H1 (cell line): ENCODE measurements at regions not wholly inside any gene's neighbourhood (a gene's known extent, or its start where the extent isn't known, plus 50 kb on each side); places are given as distances from the start of the nearest gene placed in this dataset.

Experiments used
- TF ChIP-seq, protein P1 (sequence below): fragments of 300-600 bp; sonication (generic); IDR thresholded peaks from 2 replicates; pipeline ENCODE4 v1.7.1; 2012; ENCODE audit warnings: low read length, moderate library complexity, mild to moderate bottlenecking, inconsistent platforms; ENCODE audit not compliant: insufficient replicate concordance

DNA sequence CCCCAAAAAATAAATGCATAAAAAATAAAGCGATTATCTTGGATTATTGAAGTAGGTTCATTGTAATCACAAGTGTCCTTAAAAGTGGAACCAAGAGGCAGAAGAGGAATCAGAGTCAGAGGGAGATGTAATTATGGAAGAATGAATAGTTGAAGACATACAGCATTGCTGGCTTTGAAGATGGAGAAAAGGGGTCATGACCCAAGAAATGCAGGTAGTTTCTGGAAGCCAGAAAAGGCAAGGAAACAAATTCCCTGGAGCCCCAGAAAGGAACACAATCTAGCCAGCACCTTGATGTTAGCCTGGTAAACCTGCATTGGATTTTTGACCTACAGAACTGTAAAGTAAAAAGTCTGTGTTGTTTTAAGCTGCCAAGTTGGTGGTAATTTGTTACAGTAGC, 57.5 kb upstream of the PTGR2 start (continued):
- TF ChIP-seq, protein P1, sequence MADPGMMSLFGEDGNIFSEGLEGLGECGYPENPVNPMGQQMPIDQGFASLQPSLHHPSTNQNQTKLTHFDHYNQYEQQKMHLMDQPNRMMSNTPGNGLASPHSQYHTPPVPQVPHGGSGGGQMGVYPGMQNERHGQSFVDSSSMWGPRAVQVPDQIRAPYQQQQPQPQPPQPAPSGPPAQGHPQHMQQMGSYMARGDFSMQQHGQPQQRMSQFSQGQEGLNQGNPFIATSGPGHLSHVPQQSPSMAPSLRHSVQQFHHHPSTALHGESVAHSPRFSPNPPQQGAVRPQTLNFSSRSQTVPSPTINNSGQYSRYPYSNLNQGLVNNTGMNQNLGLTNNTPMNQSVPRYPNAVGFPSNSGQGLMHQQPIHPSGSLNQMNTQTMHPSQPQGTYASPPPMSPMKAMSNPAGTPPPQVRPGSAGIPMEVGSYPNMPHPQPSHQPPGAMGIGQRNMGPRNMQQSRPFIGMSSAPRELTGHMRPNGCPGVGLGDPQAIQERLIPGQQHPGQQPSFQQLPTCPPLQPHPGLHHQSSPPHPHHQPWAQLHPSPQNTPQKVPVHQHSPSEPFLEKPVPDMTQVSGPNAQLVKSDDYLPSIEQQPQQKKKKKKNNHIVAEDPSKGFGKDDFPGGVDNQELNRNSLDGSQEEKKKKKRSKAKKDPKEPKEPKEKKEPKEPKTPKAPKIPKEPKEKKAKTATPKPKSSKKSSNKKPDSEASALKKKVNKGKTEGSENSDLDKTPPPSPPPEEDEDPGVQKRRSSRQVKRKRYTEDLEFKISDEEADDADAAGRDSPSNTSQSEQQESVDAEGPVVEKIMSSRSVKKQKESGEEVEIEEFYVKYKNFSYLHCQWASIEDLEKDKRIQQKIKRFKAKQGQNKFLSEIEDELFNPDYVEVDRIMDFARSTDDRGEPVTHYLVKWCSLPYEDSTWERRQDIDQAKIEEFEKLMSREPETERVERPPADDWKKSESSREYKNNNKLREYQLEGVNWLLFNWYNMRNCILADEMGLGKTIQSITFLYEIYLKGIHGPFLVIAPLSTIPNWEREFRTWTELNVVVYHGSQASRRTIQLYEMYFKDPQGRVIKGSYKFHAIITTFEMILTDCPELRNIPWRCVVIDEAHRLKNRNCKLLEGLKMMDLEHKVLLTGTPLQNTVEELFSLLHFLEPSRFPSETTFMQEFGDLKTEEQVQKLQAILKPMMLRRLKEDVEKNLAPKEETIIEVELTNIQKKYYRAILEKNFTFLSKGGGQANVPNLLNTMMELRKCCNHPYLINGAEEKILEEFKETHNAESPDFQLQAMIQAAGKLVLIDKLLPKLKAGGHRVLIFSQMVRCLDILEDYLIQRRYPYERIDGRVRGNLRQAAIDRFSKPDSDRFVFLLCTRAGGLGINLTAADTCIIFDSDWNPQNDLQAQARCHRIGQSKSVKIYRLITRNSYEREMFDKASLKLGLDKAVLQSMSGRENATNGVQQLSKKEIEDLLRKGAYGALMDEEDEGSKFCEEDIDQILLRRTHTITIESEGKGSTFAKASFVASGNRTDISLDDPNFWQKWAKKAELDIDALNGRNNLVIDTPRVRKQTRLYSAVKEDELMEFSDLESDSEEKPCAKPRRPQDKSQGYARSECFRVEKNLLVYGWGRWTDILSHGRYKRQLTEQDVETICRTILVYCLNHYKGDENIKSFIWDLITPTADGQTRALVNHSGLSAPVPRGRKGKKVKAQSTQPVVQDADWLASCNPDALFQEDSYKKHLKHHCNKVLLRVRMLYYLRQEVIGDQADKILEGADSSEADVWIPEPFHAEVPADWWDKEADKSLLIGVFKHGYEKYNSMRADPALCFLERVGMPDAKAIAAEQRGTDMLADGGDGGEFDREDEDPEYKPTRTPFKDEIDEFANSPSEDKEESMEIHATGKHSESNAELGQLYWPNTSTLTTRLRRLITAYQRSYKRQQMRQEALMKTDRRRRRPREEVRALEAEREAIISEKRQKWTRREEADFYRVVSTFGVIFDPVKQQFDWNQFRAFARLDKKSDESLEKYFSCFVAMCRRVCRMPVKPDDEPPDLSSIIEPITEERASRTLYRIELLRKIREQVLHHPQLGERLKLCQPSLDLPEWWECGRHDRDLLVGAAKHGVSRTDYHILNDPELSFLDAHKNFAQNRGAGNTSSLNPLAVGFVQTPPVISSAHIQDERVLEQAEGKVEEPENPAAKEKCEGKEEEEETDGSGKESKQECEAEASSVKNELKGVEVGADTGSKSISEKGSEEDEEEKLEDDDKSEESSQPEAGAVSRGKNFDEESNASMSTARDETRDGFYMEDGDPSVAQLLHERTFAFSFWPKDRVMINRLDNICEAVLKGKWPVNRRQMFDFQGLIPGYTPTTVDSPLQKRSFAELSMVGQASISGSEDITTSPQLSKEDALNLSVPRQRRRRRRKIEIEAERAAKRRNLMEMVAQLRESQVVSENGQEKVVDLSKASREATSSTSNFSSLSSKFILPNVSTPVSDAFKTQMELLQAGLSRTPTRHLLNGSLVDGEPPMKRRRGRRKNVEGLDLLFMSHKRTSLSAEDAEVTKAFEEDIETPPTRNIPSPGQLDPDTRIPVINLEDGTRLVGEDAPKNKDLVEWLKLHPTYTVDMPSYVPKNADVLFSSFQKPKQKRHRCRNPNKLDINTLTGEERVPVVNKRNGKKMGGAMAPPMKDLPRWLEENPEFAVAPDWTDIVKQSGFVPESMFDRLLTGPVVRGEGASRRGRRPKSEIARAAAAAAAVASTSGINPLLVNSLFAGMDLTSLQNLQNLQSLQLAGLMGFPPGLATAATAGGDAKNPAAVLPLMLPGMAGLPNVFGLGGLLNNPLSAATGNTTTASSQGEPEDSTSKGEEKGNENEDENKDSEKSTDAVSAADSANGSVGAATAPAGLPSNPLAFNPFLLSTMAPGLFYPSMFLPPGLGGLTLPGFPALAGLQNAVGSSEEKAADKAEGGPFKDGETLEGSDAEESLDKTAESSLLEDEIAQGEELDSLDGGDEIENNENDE = no peak
